ENCODE measurements at regions not wholly inside any gene's neighbourhood (a gene's known extent, or its start where the extent isn't known, plus 50 kb on each side); places are given as distances from the start of the nearest gene placed in this dataset.

DNA sequence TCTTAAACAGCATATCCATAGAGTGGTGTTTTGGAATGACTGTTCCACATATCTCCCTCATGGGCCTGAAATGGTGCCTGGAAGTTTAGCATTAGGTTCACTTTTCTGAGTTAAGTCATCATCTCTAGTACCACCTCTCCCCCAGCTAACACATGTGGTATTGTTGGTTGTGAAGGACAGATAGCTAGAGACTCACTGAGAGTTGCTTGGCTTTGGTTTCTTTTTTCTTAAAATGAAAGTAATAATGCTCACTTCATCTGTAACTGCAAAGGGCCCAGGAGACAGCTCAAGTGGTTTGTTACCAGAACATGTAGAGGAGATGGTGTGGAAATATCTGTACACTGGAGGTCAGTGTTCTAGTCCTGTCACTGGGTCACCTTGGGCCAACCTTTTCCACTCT, 90.9 kb downstream of the EFNB1 start:
- no peak for FAIRE-seq
- no peak for DNase-seq (ENCODE audit: insufficient read length, low spot score)
- TF ChIP-seq, protein P1, sequence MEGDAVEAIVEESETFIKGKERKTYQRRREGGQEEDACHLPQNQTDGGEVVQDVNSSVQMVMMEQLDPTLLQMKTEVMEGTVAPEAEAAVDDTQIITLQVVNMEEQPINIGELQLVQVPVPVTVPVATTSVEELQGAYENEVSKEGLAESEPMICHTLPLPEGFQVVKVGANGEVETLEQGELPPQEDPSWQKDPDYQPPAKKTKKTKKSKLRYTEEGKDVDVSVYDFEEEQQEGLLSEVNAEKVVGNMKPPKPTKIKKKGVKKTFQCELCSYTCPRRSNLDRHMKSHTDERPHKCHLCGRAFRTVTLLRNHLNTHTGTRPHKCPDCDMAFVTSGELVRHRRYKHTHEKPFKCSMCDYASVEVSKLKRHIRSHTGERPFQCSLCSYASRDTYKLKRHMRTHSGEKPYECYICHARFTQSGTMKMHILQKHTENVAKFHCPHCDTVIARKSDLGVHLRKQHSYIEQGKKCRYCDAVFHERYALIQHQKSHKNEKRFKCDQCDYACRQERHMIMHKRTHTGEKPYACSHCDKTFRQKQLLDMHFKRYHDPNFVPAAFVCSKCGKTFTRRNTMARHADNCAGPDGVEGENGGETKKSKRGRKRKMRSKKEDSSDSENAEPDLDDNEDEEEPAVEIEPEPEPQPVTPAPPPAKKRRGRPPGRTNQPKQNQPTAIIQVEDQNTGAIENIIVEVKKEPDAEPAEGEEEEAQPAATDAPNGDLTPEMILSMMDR (IDR thresholded peaks at IDR 0.05; ENCODE audit: insufficient read depth, missing control alignments), result no peak

DNA sequence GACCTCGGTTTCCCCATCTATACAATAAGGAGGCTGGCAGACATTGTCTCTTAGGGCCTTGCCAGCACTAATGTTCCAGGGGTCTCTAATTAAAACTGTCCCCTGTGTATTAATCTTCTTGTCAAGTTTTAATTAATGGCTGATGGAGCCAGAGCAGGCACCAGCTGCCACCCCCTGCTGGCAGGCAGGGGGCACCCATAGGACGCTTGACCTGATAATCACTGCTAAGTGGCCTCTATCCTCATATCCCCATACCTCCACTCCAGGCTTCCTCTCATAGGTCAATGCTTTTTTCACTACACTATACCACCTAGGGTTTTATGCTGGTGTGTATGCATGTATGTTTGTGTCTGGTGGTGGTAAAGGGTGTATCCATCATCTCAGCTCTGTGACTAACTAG, 89.4 kb downstream of the EFNB1 start:
- TF ChIP-seq, protein P1 (IDR thresholded peaks at IDR 0.05; ENCODE audit: insufficient read depth, missing control alignments), result peak; percentile 27
- FAIRE-seq (no peak), DNase-seq (ENCODE audit: insufficient read length, low spot score) (no peak)

DNA sequence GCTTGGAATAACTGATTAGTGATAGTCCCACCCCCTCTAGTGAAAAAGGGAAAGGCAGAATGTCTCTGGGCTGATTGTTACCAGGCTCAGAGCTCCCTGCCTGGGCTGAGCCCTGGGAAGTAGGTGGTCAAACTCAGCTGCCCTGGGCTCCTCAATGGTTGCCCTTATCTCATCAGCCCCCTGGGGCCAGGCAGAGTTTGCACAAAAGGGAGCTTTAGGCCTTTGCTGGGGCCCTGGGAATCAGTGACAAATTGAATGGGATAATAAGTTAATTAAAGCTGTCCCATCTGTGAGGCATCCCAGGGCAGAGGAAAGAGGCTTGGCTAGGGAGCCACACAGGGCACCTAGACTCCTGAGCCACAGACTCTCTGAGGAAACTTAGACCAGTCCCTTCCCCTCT, 89.0 kb downstream of the EFNB1 start:
- TF ChIP-seq, protein P1 (IDR thresholded peaks at IDR 0.05; ENCODE audit: insufficient read depth, missing control alignments), result no peak
- no peak for FAIRE-seq
- no peak for DNase-seq (ENCODE audit: insufficient read length, low spot score)

DNA sequence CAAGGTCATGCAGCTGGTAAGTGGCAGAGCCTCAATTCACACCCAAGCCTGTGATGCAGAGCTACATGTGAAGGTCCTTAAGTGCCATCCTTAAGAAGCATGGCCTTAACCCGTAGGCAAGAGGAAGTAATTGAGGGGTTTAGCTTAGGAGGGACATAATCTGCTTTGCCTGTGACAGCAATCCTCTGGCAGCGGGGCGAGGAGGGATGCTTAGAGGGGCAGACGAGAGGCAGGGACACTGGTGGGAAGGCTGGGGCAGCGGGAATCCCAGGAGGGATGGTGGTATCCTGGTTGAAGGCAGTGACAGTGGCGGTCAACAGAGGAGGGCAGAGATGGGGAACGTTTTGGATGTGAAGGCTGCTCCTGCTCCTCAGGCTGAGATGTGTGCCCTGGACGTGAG, 88.1 kb downstream of the EFNB1 start:
- DNase-seq (ENCODE audit: insufficient read length, low spot score) (peak; percentile 32), FAIRE-seq (no peak)
- TF ChIP-seq, protein P1 (IDR thresholded peaks at IDR 0.05; ENCODE audit: insufficient read depth, missing control alignments), result no peak

DNA sequence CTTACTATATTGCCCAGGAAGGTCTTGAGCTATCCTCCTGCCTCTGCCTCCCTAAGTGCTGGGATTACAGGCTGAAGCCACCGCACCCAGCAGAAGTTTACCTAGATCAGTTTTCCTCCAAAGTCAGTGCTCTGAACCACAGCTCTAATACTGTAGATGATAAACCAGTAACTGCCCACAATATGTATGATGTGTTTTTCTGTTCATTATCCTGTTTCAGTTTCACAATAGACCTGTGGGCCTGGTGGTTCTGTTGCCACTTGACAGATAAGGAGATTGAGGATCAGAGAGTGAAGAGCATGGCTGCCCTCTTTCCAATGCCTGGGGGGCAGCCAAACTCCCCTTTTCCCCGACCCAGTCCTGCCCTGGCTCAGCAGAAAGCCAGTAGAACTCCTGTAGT, 87.0 kb downstream of the EFNB1 start:
- DNase-seq (ENCODE audit: insufficient read length, low spot score) (no peak), FAIRE-seq (no peak)
- TF ChIP-seq, protein P1 (IDR thresholded peaks at IDR 0.05; ENCODE audit: insufficient read depth, missing control alignments), result no peak

DNA sequence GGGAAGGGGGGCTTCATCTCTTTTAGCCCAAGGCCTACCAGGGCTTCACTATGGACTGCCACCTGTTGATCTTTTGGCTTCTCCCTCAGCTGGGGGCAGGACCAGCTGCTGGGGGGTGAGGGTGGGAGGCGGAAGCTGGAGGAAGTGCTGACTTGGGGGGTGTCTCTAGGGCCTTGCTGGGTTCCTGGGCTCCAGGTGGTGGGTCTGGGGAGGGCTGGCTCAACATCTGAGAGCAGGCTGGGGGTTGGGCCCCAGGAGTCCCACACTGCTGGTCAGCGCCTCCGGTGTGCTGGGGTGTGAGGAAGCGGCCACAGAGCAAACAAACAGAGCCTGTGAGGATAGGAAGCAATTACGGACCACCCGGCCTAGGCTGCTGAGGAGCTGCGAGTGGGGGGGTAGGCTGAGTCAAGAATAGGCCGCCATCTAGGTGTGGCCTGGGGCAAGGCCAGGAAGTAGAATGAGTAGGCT, 85.7 kb downstream of the EFNB1 start:
- FAIRE-seq (no peak), DNase-seq (ENCODE audit: insufficient read length, low spot score) (no peak)
- TF ChIP-seq, protein P1 (IDR thresholded peaks at IDR 0.05; ENCODE audit: insufficient read depth, missing control alignments), result no peak

DNA sequence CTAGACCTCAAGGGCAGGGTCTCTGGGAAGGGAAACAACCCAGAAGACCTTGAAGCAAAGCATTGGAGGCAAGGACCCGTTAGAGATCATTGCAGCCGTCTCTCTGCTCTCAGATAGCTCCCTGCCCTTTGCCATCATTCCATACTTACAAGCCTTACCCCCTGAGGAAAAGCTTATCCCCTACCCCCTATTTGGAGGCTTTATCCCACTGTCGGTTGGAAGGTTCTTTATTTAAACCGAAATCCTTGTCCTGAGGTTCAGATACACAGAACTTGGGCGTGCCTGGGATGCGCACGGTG, 84.4 kb downstream of the EFNB1 start:
- FAIRE-seq, result no peak
- TF ChIP-seq, protein P1 (IDR thresholded peaks at IDR 0.05; ENCODE audit: insufficient read depth, missing control alignments), result no peak
- no peak for DNase-seq (ENCODE audit: insufficient read length, low spot score)
